22Rv1 (cell line): ENCODE measurements at regions not wholly inside any gene's neighbourhood (a gene's known extent, or its start where the extent isn't known, plus 50 kb on each side); places are given as distances from the start of the nearest gene placed in this dataset.

Source experiments
- ZFX ChIP-seq: fragments of 450-650 bp; IDR thresholded peaks from 2 replicates; pipeline ENCODE4 v1.6.1; 2017; ENCODE audit warnings: antibody characterized with exemption, borderline replicate concordance
- TF ChIP-seq, protein P1 (sequence below): fragments of 450-650 bp; IDR thresholded peaks from 2 replicates; pipeline ENCODE4 v1.5.1; 2017; ENCODE audit warnings: mild to moderate bottlenecking

DNA sequence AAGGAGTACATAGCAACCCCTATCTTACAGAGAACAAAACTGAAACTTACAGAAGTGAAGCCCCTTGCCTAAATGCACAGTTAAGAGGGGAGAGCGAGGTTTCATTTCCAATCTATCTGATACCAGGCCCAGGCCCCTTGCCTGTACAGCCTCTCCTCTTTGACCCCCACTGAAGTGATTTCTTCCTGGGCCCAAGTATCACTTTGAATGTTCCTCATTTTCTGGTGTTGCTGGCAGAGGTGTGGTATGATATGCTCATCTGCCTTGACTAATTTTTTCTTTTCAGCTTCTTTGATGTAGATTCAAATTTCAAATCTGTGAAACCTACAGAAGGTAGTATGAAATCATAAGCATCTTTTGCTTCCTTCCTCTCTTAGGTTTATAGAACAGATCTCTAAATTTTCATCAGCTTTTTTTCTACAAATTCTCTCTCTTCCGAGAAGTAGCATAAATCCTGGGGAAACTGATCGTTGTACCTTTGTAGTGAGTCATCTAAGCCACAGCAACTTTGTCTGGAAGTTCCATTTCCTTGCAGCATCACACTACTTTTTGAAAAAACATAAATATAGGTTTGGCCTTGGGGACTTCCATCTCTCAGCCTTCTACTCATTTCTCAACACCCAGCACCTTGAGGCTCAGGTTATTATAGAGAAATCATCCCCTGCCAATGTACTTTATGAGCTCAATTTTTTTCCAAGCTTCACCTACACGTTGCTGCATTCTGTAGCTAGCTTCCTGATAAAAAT, 402.4 kb upstream of the PTGER4 start:
- TF ChIP-seq, protein P1, sequence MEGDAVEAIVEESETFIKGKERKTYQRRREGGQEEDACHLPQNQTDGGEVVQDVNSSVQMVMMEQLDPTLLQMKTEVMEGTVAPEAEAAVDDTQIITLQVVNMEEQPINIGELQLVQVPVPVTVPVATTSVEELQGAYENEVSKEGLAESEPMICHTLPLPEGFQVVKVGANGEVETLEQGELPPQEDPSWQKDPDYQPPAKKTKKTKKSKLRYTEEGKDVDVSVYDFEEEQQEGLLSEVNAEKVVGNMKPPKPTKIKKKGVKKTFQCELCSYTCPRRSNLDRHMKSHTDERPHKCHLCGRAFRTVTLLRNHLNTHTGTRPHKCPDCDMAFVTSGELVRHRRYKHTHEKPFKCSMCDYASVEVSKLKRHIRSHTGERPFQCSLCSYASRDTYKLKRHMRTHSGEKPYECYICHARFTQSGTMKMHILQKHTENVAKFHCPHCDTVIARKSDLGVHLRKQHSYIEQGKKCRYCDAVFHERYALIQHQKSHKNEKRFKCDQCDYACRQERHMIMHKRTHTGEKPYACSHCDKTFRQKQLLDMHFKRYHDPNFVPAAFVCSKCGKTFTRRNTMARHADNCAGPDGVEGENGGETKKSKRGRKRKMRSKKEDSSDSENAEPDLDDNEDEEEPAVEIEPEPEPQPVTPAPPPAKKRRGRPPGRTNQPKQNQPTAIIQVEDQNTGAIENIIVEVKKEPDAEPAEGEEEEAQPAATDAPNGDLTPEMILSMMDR: no peak
- no peak for TF ChIP-seq ZFX
